ENCODE measurements at regions not wholly inside any gene's neighbourhood (a gene's known extent, or its start where the extent isn't known, plus 50 kb on each side); places are given as distances from the start of the nearest gene placed in this dataset. TPM values are rescaled to one million over a fixed set of nuclear protein-coding genes. Genes with fewer than 3 reads are reported as not detected.

Small RNA genes in the stretch of these regions (small RNA-seq; reads per million reads assigned to genes)
- not detected for gene RNA5SP309 (ENCODE audit: insufficient read depth, insufficient read length, low read depth, low replicate concordance)
